GM23338 (cell line): ENCODE measurements at regions not wholly inside any gene's neighbourhood (a gene's known extent, or its start where the extent isn't known, plus 50 kb on each side); places are given as distances from the start of the nearest gene placed in this dataset.

Source experiments
- ATAC-seq: fragments of 200-7000 bp; cut with Tn5 transposase; 3 replicates; pipeline ENCODE4 v1.9.1; 2020
- DNase-seq: peaks from one replicate; pipeline ENCODE4 v3.0.0-alpha.2; 2015; ENCODE audit warnings: low spot score
- H2AFZ ChIP-seq: fragments of 200-600 bp; sonication (generic); 2 replicates; pipeline ENCODE4 v1.8.0; 2016; ENCODE audit warnings: antibody characterized with exemption, mild to moderate bottlenecking, moderate library complexity
- H3F3A ChIP-seq: fragments of 200-600 bp; sonication (generic); replicated peaks from 2 replicates; pipeline ENCODE4 v1.8.0; 2017; ENCODE audit warnings: antibody characterized with exemption, mixed run types, low read depth
- H3K27ac ChIP-seq: fragments of 200-600 bp; sonication (generic); 2 replicates; pipeline ENCODE4 v1.6.1; 2016; ENCODE audit warnings: low read depth
- H3K27me3 ChIP-seq: fragments of 200-600 bp; sonication (generic); 2 replicates; pipeline ENCODE4 v1.8.0; 2016; ENCODE audit warnings: mild to moderate bottlenecking, mixed run types, moderate library complexity; ENCODE audit not compliant: insufficient read depth
- H3K36me3 ChIP-seq: fragments of 200-600 bp; sonication (generic); 2 replicates; pipeline ENCODE4 v1.8.0; 2016; ENCODE audit warnings: mild to moderate bottlenecking; ENCODE audit not compliant: insufficient read depth
- H3K4me1 ChIP-seq: fragments of 200-600 bp; sonication (generic); 2 replicates; pipeline ENCODE4 v1.8.0; 2016; ENCODE audit warnings: mild to moderate bottlenecking, moderate library complexity; ENCODE audit not compliant: insufficient read depth
- H3K4me2 ChIP-seq: fragments of 200-600 bp; sonication (generic); 2 replicates; pipeline ENCODE4 v1.7.1; 2017; ENCODE audit warnings: mixed run types
- H3K4me3 ChIP-seq: fragments of 200-600 bp; sonication (generic); 2 replicates; pipeline ENCODE4 v1.6.1; 2016; ENCODE audit warnings: mixed run types
- H3K79me2 ChIP-seq: fragments of 200-600 bp; sonication (generic); replicated peaks from 2 replicates; pipeline ENCODE4 v1.8.0; 2017; ENCODE audit warnings: mild to moderate bottlenecking; ENCODE audit not compliant: insufficient read depth
- H3K9me2 ChIP-seq: fragments of 200-600 bp; sonication (generic); 2 replicates; pipeline ENCODE4 v1.8.0; 2017; ENCODE audit not compliant: insufficient read depth
- H4K20me1 ChIP-seq: fragments of 200-600 bp; sonication (generic); replicated peaks from 2 replicates; pipeline ENCODE4 v1.8.0; 2017; ENCODE audit warnings: mild to moderate bottlenecking; ENCODE audit not compliant: insufficient read depth
- H3K27ac Mint-ChIP-seq: 2 replicates; pipeline ENCODE4 v1.8.0; 2020; ENCODE audit warnings: inconsistent platforms, mild to moderate bottlenecking, moderate library complexity, mixed read lengths
- H3K27me3 Mint-ChIP-seq: 3 replicates; pipeline ENCODE4 v1.8.0; 2022; ENCODE audit warnings: low read depth, mild to moderate bottlenecking, moderate library complexity, mixed read lengths, inconsistent platforms; ENCODE audit not compliant: insufficient read depth, poor library complexity
- H3K36me3 Mint-ChIP-seq: 3 replicates; pipeline ENCODE4 v1.8.0; 2021; ENCODE audit warnings: low read depth, mild to moderate bottlenecking, inconsistent platforms, moderate library complexity, mixed read lengths
- H3K4me1 Mint-ChIP-seq: 3 replicates; pipeline ENCODE4 v1.8.0; 2020; ENCODE audit warnings: mild to moderate bottlenecking, inconsistent platforms, mixed read lengths
- H3K4me3 Mint-ChIP-seq: 3 replicates; pipeline ENCODE4 v1.8.0; 2021; ENCODE audit warnings: moderate library complexity, mild to moderate bottlenecking, inconsistent platforms, mixed read lengths
- H3K9me3 Mint-ChIP-seq: 3 replicates; pipeline ENCODE4 v1.8.0; 2020; ENCODE audit warnings: moderate library complexity, mild to moderate bottlenecking, inconsistent platforms, mixed read lengths
- CREB1 ChIP-seq: fragments of 250-450 bp; sonication (Bioruptor Pico); IDR thresholded peaks from 2 replicates; pipeline ENCODE4 v1.5.0; 2020; ENCODE audit warnings: low read depth, mild to moderate bottlenecking, moderate library complexity
- CTCF ChIP-seq, 2 experiments: fragments of 200-600 bp in 1 of 2; sonication (generic) in 1 of 2; conservative IDR thresholded peaks; 2 replicates each; pipeline versions ENCODE4 v1.5.1 to v1.6.1; 2016 to 2017; ENCODE audit warnings: antibody characterized with exemption in 2 of 2, low read depth in 2 of 2, mild to moderate bottlenecking in 2 of 2, moderate library complexity in 1 of 2
- ETS1 ChIP-seq: IDR thresholded peaks from 2 replicates; pipeline ENCODE4 v1.6.1; 2016; ENCODE audit warnings: antibody characterized with exemption
- EZH2 ChIP-seq: fragments of 200-600 bp; sonication (generic); IDR thresholded peaks from one replicate; pipeline ENCODE4 v1.8.0; 2017; ENCODE audit warnings: antibody characterized with exemption, mild to moderate bottlenecking, low read depth; ENCODE audit not compliant: unreplicated experiment
- EZH2phosphoT487 ChIP-seq: fragments of 200-600 bp; sonication (generic); IDR thresholded peaks from one replicate; pipeline ENCODE4 v1.8.1; 2018; ENCODE audit warnings: antibody characterized with exemption; ENCODE audit not compliant: unreplicated experiment
- JUNB ChIP-seq: IDR thresholded peaks from one replicate; pipeline ENCODE4 v1.6.1; 2016; ENCODE audit warnings: antibody characterized with exemption; ENCODE audit not compliant: unreplicated experiment
- NANOG ChIP-seq: IDR thresholded peaks from 2 replicates; pipeline ENCODE4 v1.6.1; 2016; ENCODE audit warnings: antibody characterized with exemption, borderline replicate concordance
- POLR2AphosphoS5 ChIP-seq: IDR thresholded peaks from 2 replicates; pipeline ENCODE4 v1.6.1; 2016; ENCODE audit warnings: antibody characterized with exemption, low read depth
- STAT1 ChIP-seq: IDR thresholded peaks from one replicate; pipeline ENCODE4 v1.6.1; 2016; ENCODE audit warnings: antibody characterized with exemption; ENCODE audit not compliant: unreplicated experiment
- ZNF114 ChIP-seq: fragments of 250-450 bp; sonication (Bioruptor Pico); IDR thresholded peaks from 2 replicates; pipeline ENCODE4 v1.5.0; 2020; ENCODE audit warnings: mild to moderate bottlenecking, moderate library complexity
- ZNF331 ChIP-seq: fragments of 250-450 bp; sonication (Bioruptor Pico); IDR thresholded peaks from 2 replicates; pipeline ENCODE4 v1.5.0; 2020; ENCODE audit warnings: low read depth, mild to moderate bottlenecking, moderate library complexity
- ZNF462 ChIP-seq: fragments of 250-450 bp; sonication (Bioruptor Pico); IDR thresholded peaks from 2 replicates; pipeline ENCODE4 v1.5.0; 2020; ENCODE audit warnings: mild to moderate bottlenecking, moderate library complexity
- TF ChIP-seq, protein P1 (sequence below): IDR thresholded peaks from one replicate; pipeline ENCODE4 v1.6.1; 2018; ENCODE audit warnings: antibody characterized with exemption; ENCODE audit not compliant: unreplicated experiment

DNA sequence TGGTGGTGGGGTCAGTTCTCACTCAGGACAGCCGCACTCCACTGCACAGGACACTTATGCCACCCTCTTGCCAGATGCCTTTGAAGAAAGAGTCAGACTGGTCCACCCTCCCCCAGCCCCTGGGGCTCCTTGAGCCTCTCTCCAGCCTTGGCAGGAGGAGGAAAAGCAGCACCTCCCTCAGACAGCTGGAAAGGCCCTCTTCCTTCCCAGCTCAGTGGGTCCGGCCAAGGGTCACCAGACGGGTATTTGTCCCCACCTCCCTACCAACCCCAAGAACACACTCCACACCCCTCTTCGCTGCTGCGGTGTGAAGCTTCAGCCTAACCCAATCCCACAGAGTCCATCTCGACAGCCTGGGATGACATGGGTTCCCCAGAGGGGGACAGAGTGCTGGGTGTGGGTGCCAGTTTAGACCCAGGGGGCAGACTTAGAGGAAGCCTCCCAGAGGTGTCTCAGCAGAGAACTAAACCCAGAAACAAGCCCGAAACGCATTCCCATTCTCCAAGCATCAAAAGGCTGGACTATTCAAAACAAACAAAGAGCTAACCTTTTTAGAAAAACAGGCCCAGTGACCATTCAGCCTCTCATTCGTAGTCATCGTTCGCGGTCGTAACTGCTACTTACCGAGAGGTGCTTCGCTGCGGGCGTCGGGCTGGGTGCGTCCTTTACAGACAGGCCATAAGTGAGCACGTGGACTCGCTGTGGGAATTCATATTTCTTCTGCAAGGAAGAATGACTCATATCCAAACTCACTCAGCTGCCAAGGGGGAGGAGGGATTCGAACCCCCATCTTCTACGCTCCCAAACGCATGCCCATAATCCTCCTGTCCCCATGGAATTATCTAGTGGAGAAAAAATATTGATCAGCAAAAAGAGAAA is 57.5 kb upstream of the ANO1 start:
- ATAC-seq, result no peak
- H3K36me3 ChIP-seq, result no peaks in the 10 kb centered on the region
- Mint-ChIP-seq H3K27ac (no peak overlapping the region), H3K36me3 (no peaks in the 10 kb centered on the region), H3K27me3 (peaks cover 4% of the 10 kb centered on the region), H3K4me1 (no peaks in the 10 kb centered on the region), H3K9me3 (no peaks in the 10 kb centered on the region), H3K4me3 (no peak overlapping the region)
- H4K20me1 ChIP-seq, result no peaks in the 10 kb centered on the region
- no peaks in the 10 kb centered on the region for H3K27me3 ChIP-seq
- DNase-seq, result no peak
- no peak overlapping the region for H3K27ac ChIP-seq
- TF ChIP-seq NANOG (no peak), STAT1 (no peak), ZNF462 (no peak), ZNF331 (CRISPR knock-in tag) (no peak), EZH2 (no peak), POLR2AphosphoS5 (no peak), CTCF (conservative IDR thresholded peaks at IDR 0.05; ENCODE audit: low read depth in 2 of 2) (no peak), EZH2phosphoT487 (no peak), ETS1 (no peak), JUNB (no peak), CREB1 (no peak), ZNF114 (no peak)
- TF ChIP-seq, protein P1, sequence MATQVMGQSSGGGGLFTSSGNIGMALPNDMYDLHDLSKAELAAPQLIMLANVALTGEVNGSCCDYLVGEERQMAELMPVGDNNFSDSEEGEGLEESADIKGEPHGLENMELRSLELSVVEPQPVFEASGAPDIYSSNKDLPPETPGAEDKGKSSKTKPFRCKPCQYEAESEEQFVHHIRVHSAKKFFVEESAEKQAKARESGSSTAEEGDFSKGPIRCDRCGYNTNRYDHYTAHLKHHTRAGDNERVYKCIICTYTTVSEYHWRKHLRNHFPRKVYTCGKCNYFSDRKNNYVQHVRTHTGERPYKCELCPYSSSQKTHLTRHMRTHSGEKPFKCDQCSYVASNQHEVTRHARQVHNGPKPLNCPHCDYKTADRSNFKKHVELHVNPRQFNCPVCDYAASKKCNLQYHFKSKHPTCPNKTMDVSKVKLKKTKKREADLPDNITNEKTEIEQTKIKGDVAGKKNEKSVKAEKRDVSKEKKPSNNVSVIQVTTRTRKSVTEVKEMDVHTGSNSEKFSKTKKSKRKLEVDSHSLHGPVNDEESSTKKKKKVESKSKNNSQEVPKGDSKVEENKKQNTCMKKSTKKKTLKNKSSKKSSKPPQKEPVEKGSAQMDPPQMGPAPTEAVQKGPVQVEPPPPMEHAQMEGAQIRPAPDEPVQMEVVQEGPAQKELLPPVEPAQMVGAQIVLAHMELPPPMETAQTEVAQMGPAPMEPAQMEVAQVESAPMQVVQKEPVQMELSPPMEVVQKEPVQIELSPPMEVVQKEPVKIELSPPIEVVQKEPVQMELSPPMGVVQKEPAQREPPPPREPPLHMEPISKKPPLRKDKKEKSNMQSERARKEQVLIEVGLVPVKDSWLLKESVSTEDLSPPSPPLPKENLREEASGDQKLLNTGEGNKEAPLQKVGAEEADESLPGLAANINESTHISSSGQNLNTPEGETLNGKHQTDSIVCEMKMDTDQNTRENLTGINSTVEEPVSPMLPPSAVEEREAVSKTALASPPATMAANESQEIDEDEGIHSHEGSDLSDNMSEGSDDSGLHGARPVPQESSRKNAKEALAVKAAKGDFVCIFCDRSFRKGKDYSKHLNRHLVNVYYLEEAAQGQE, result no peak
- no peaks in the 10 kb centered on the region for H3K79me2 ChIP-seq
- no peak overlapping the region for H3K4me3 ChIP-seq
- H3K4me2 ChIP-seq, result no peak overlapping the region
- peaks cover 10% of the 10 kb centered on the region for H3K9me2 ChIP-seq
- no peaks in the 10 kb centered on the region for H3K4me1 ChIP-seq
- no peaks in the 10 kb centered on the region for H3F3A ChIP-seq
- no peak overlapping the region for H2AFZ ChIP-seq
